ACC112 (cell line): ENCODE measurements at regions not wholly inside any gene's neighbourhood (a gene's known extent, or its start where the extent isn't known, plus 50 kb on each side); places are given as distances from the start of the nearest gene placed in this dataset.

Experiments used
- H2AFZ ChIP-seq: fragments of 200-600 bp; sonication (generic); one replicate; pipeline ENCODE4 v1.6.0; 2017; ENCODE audit warnings: antibody characterized with exemption, low read length; ENCODE audit not compliant: unreplicated experiment
- H3K27ac ChIP-seq: fragments of 200-600 bp; sonication (generic); 2 replicates; pipeline ENCODE4 v1.5.1; 2014; ENCODE audit warnings: low read depth, mild to moderate bottlenecking, antibody characterized with exemption, low read length, moderate library complexity
- H3K27me3 ChIP-seq: fragments of 200-600 bp; sonication (generic); 2 replicates; pipeline ENCODE4 v1.6.1; 2014; ENCODE audit warnings: mild to moderate bottlenecking, antibody characterized with exemption, low read length, moderate library complexity, mixed read lengths; ENCODE audit not compliant: insufficient read depth
- H3K36me3 ChIP-seq: fragments of 200-600 bp; sonication (generic); 2 replicates; pipeline ENCODE4 v1.6.1; 2016; ENCODE audit warnings: mild to moderate bottlenecking, antibody characterized with exemption, low read length, moderate library complexity, mixed read lengths; ENCODE audit not compliant: insufficient read depth
- H3K4me1 ChIP-seq: fragments of 200-600 bp; sonication (generic); one replicate; pipeline ENCODE4 v1.6.1; 2016; ENCODE audit warnings: low read length, mixed read lengths; ENCODE audit not compliant: insufficient read depth, unreplicated experiment, control insufficient read depth
- H3K4me3 ChIP-seq: fragments of 200-600 bp; sonication (generic); 2 replicates; pipeline ENCODE4 v1.5.1; 2014; ENCODE audit warnings: mild to moderate bottlenecking, low read depth, low read length
- H3K79me2 ChIP-seq: fragments of 200-600 bp; sonication (generic); one replicate; pipeline ENCODE4 v1.6.0; 2016; ENCODE audit warnings: low read length; ENCODE audit not compliant: control insufficient read depth, unreplicated experiment, insufficient read depth

GRCh38 chr5:57828221-57828620, 345.6 kb upstream of the ACTBL2 start:
- Histone ChIP-seq H3K36me3 (no peaks in the 10 kb centered on the region), H3K4me1 (peaks cover 25% of the 10 kb centered on the region), H3K27ac (no peak overlapping the region), H3K4me3 (no peak overlapping the region), H2AFZ (no peak overlapping the region), H3K79me2 (no peaks in the 10 kb centered on the region), H3K27me3 (no peaks in the 10 kb centered on the region)

- Histone ChIP-seq H3K27ac (peak overlapping the region; percentile 62), H2AFZ (no peak overlapping the region), H3K4me3 (no peak overlapping the region), H3K36me3 (no peaks in the 10 kb centered on the region), H3K79me2 (no peaks in the 10 kb centered on the region), H3K27me3 (no peaks in the 10 kb centered on the region), H3K4me1 (peaks cover 23% of the 10 kb centered on the region)
Observed at GRCh38 chr5:57825031-57825686, 342.5 kb upstream of the ACTBL2 start.

GRCh38 chr5:57824623-57825022, 342.0 kb upstream of the ACTBL2 start:
- Histone ChIP-seq H3K4me3 (no peak overlapping the region), H3K4me1 (peaks cover 23% of the 10 kb centered on the region), H2AFZ (no peak overlapping the region), H3K79me2 (no peaks in the 10 kb centered on the region), H3K27ac (peak overlapping the region; percentile 62), H3K27me3 (no peaks in the 10 kb centered on the region), H3K36me3 (no peaks in the 10 kb centered on the region)

GRCh38 chr5:57824047-57824446, 341.4 kb upstream of the ACTBL2 start:
- Histone ChIP-seq H3K4me1 (peaks cover 23% of the 10 kb centered on the region), H3K79me2 (no peaks in the 10 kb centered on the region), H2AFZ (no peak overlapping the region), H3K4me3 (no peak overlapping the region), H3K27me3 (no peaks in the 10 kb centered on the region), H3K36me3 (no peaks in the 10 kb centered on the region), H3K27ac (peak overlapping the region; percentile 62)

GRCh38 chr5:57822651-57823050, 340.0 kb upstream of the ACTBL2 start:
- no peaks in the 10 kb centered on the region for H3K36me3 ChIP-seq
- no peak overlapping the region for H3K4me3 ChIP-seq
- H3K27ac ChIP-seq, result no peak overlapping the region
- H2AFZ ChIP-seq, result no peak overlapping the region
- no peaks in the 10 kb centered on the region for H3K27me3 ChIP-seq
- H3K79me2 ChIP-seq, result no peaks in the 10 kb centered on the region
- H3K4me1 ChIP-seq, result peaks cover 28% of the 10 kb centered on the region

- no peaks in the 10 kb centered on the region for H3K36me3 ChIP-seq
- no peak overlapping the region for H3K4me3 ChIP-seq
- no peak overlapping the region for H3K27ac ChIP-seq
- H3K27me3 ChIP-seq, result no peaks in the 10 kb centered on the region
- no peaks in the 10 kb centered on the region for H3K79me2 ChIP-seq
- no peak overlapping the region for H2AFZ ChIP-seq
- peaks cover 21% of the 10 kb centered on the region for H3K4me1 ChIP-seq
Observed at GRCh38 chr5:57818397-57818796, 335.8 kb upstream of the ACTBL2 start.

GRCh38 chr5:57817924-57818323, 335.3 kb upstream of the ACTBL2 start:
- no peaks in the 10 kb centered on the region for H3K36me3 ChIP-seq
- peak overlapping the region; percentile 19 for H2AFZ ChIP-seq
- H3K27ac ChIP-seq, result no peak overlapping the region
- no peak overlapping the region for H3K4me3 ChIP-seq
- H3K79me2 ChIP-seq, result no peaks in the 10 kb centered on the region
- H3K27me3 ChIP-seq, result no peaks in the 10 kb centered on the region
- peaks cover 21% of the 10 kb centered on the region for H3K4me1 ChIP-seq

GRCh38 chr5:57817001-57817453, 334.4 kb upstream of the ACTBL2 start:
- Histone ChIP-seq H3K36me3 (no peaks in the 10 kb centered on the region), H3K4me3 (no peak overlapping the region), H3K4me1 (peaks cover 21% of the 10 kb centered on the region), H3K27ac (peak overlapping the region; percentile 50), H3K27me3 (no peaks in the 10 kb centered on the region), H3K79me2 (no peaks in the 10 kb centered on the region), H2AFZ (no peak overlapping the region)

GRCh38 chr5:57816108-57816507, 333.5 kb upstream of the ACTBL2 start:
- no peaks in the 10 kb centered on the region for H3K79me2 ChIP-seq
- H2AFZ ChIP-seq, result no peak overlapping the region
- peak overlapping the region; percentile 50 for H3K27ac ChIP-seq
- peaks cover 21% of the 10 kb centered on the region for H3K4me1 ChIP-seq
- no peaks in the 10 kb centered on the region for H3K36me3 ChIP-seq
- H3K27me3 ChIP-seq, result no peaks in the 10 kb centered on the region
- no peak overlapping the region for H3K4me3 ChIP-seq

GRCh38 chr5:57805732-57806131, 323.1 kb upstream of the ACTBL2 start:
- no peaks in the 10 kb centered on the region for H3K79me2 ChIP-seq
- no peaks in the 10 kb centered on the region for H3K27me3 ChIP-seq
- peaks cover 11% of the 10 kb centered on the region for H3K4me1 ChIP-seq
- H3K36me3 ChIP-seq, result no peaks in the 10 kb centered on the region
- H2AFZ ChIP-seq, result no peak overlapping the region
- no peak overlapping the region for H3K4me3 ChIP-seq
- no peak overlapping the region for H3K27ac ChIP-seq

GRCh38 chr5:57805170-57805569, 322.6 kb upstream of the ACTBL2 start:
- H2AFZ ChIP-seq, result no peak overlapping the region
- no peaks in the 10 kb centered on the region for H3K79me2 ChIP-seq
- H3K27ac ChIP-seq, result no peak overlapping the region
- H3K27me3 ChIP-seq, result no peaks in the 10 kb centered on the region
- no peak overlapping the region for H3K4me3 ChIP-seq
- H3K4me1 ChIP-seq, result peaks cover 11% of the 10 kb centered on the region
- no peaks in the 10 kb centered on the region for H3K36me3 ChIP-seq
